GM10248 (cell line): ENCODE measurements at regions not wholly inside any gene's neighbourhood (a gene's known extent, or its start where the extent isn't known, plus 50 kb on each side); places are given as distances from the start of the nearest gene placed in this dataset.

Source experiments
- CTCF ChIA-PET: fragments of 300-600 bp; sonication (Branson Sonifier 250); formaldehyde crosslinking; extraction: SDS; loops from one replicate; lab custom pipeline; 2021; ENCODE audit warnings: antibody characterized with exemption; lab: Yijun Ruan, JAX
- POLR2A ChIA-PET: fragments of 350-650 bp; sonication (Branson Sonifier 250); formaldehyde crosslinking; extraction: SDS; loops from one replicate; lab custom pipeline; 2020; ENCODE audit warnings: antibody characterized with exemption; lab: Yijun Ruan, JAX
- DNase-seq: peaks from one replicate; pipeline ENCODE4 v3.0.0; 2012; ENCODE audit errors: extremely low spot score
- TF ChIP-seq, protein P1 (sequence below): IDR thresholded peaks from 2 replicates; pipeline ENCODE4 v1.5.1; 2012; ENCODE audit warnings: mild to moderate bottlenecking, low read depth; ENCODE audit errors: extremely low read depth, missing control alignments, control extremely low read depth

DNA sequence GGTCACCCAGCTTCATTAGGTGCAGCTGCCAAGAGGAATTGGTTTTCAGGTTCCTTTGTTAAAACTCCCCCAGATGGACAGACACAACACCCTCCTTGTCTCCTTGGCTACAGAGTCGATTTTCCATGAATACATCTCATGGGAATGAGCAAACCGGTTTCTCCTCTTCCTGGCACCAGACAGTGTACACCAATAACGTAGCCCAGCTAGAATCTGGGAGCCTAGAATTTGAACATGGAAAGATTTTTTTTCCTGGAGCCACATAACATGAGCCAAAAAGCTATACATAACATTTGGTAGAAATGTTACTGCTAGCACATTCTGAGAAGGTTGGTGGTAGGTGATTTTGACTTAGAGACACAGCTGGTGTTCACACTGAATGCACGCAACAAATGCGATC, 62.9 kb upstream of the SLC34A2 start:
- CTCF ChIA-PET, result no interaction called here
- POLR2A ChIA-PET, result no interaction called here
- no peak for DNase-seq
- TF ChIP-seq, protein P1, sequence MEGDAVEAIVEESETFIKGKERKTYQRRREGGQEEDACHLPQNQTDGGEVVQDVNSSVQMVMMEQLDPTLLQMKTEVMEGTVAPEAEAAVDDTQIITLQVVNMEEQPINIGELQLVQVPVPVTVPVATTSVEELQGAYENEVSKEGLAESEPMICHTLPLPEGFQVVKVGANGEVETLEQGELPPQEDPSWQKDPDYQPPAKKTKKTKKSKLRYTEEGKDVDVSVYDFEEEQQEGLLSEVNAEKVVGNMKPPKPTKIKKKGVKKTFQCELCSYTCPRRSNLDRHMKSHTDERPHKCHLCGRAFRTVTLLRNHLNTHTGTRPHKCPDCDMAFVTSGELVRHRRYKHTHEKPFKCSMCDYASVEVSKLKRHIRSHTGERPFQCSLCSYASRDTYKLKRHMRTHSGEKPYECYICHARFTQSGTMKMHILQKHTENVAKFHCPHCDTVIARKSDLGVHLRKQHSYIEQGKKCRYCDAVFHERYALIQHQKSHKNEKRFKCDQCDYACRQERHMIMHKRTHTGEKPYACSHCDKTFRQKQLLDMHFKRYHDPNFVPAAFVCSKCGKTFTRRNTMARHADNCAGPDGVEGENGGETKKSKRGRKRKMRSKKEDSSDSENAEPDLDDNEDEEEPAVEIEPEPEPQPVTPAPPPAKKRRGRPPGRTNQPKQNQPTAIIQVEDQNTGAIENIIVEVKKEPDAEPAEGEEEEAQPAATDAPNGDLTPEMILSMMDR, result no peak
